ENCODE measurements at regions not wholly inside any gene's neighbourhood (a gene's known extent, or its start where the extent isn't known, plus 50 kb on each side); places are given as distances from the start of the nearest gene placed in this dataset.

- DNase-seq (ENCODE audit: low spot score): no peak
- no peak for TF ChIP-seq CTCF (IDR thresholded peaks at IDR 0.05; ENCODE audit: borderline replicate concordance, control extremely low read depth, extremely low read depth, insufficient read depth, missing control alignments)
- in situ Hi-C loops (cut with MboI; ENCODE audit: low sequenced_read_pairs, unreplicated experiment): no loop called here
Observed at GRCh38 chr16:76612497-76612896, 335.3 kb downstream of the CNTNAP4 start.

GRCh38 chr16:76614269-76614668 lies 337.1 kb downstream of the CNTNAP4 start:
- TF ChIP-seq CTCF (IDR thresholded peaks at IDR 0.05; ENCODE audit: borderline replicate concordance, control extremely low read depth, extremely low read depth, insufficient read depth, missing control alignments): no peak
- in situ Hi-C loops (cut with MboI; ENCODE audit: low sequenced_read_pairs, unreplicated experiment): no loop called here
- no peak for DNase-seq (ENCODE audit: low spot score)

GRCh38 chr16:76622876-76623275 lies 345.7 kb downstream of the CNTNAP4 start:
- in situ Hi-C loops (cut with MboI; ENCODE audit: low sequenced_read_pairs, unreplicated experiment): no loop called here
- TF ChIP-seq CTCF (IDR thresholded peaks at IDR 0.05; ENCODE audit: borderline replicate concordance, control extremely low read depth, extremely low read depth, insufficient read depth, missing control alignments): no peak
- DNase-seq (ENCODE audit: low spot score): no peak

- in situ Hi-C loops (cut with MboI; ENCODE audit: low sequenced_read_pairs, unreplicated experiment): no loop called here
- TF ChIP-seq CTCF (IDR thresholded peaks at IDR 0.05; ENCODE audit: borderline replicate concordance, control extremely low read depth, extremely low read depth, insufficient read depth, missing control alignments): no peak
- no peak for DNase-seq (ENCODE audit: low spot score)
Observed at GRCh38 chr16:76634847-76635697, 357.9 kb downstream of the CNTNAP4 start.

- no peak for DNase-seq (ENCODE audit: low spot score)
- TF ChIP-seq CTCF (IDR thresholded peaks at IDR 0.05; ENCODE audit: borderline replicate concordance, control extremely low read depth, extremely low read depth, insufficient read depth, missing control alignments): no peak
- in situ Hi-C loops (cut with MboI; ENCODE audit: low sequenced_read_pairs, unreplicated experiment): no loop called here
Observed at GRCh38 chr16:76639685-76640289, 362.6 kb downstream of the CNTNAP4 start.

- in situ Hi-C loops (cut with MboI; ENCODE audit: low sequenced_read_pairs, unreplicated experiment): loop anchor here (10.0 to 25.0 kb wide), 2 partner anchors 512 to 866 kb away; no protein-coding TSS in a partner anchor
- DNase-seq (ENCODE audit: low spot score): no peak
- TF ChIP-seq CTCF (IDR thresholded peaks at IDR 0.05; ENCODE audit: borderline replicate concordance, control extremely low read depth, extremely low read depth, insufficient read depth, missing control alignments): no peak
Observed at GRCh38 chr16:76650582-76650981, 373.4 kb downstream of the CNTNAP4 start.

Data from GM13976 (cell line).